BE2C (cell line): ENCODE measurements at regions not wholly inside any gene's neighbourhood (a gene's known extent, or its start where the extent isn't known, plus 50 kb on each side); places are given as distances from the start of the nearest gene placed in this dataset.
"Not testable (repeated sequence)": the region's sequence is repeated elsewhere in the genome, so short reads cannot be mapped to it uniquely, and the experiment has no call there.

Source experiments
- DNase-seq: peaks from one replicate; pipeline ENCODE4 v3.0.0-alpha.2; 2020
- H3K27me3 ChIP-seq: fragments of 250-450 bp; sonication (Bioruptor Pico); 2 replicates; pipeline ENCODE4 v1.5.1; 2020; ENCODE audit warnings: mild to moderate bottlenecking
- H3K36me3 ChIP-seq: fragments of 250-450 bp; sonication (Bioruptor Pico); 2 replicates; pipeline ENCODE4 v1.5.1; 2020; ENCODE audit warnings: mild to moderate bottlenecking
- H3K4me1 ChIP-seq: fragments of 250-450 bp; sonication (Bioruptor Pico); 2 replicates; pipeline ENCODE4 v1.5.1; 2020
- H3K4me3 ChIP-seq: 2 replicates; pipeline ENCODE4 v1.5.1; 2011; ENCODE audit warnings: low read depth, low read length
- H3K9me3 ChIP-seq: fragments of 250-450 bp; sonication (Bioruptor Pico); 2 replicates; pipeline ENCODE4 v1.5.1; 2020
- TF ChIP-seq, protein P1 (sequence below): IDR thresholded peaks from 2 replicates; pipeline ENCODE4 v1.5.1; 2012; ENCODE audit warnings: mild to moderate bottlenecking, low read depth, low read length

- Histone ChIP-seq H3K9me3 (peaks cover 8% of the 10 kb centered on the region), H3K36me3 (no peaks in the 10 kb centered on the region), H3K4me1 (no peaks in the 10 kb centered on the region), H3K27me3 (no peaks in the 10 kb centered on the region), H3K4me3 (no peak overlapping the region)
- peak; percentile 47 for DNase-seq
- TF ChIP-seq, protein P1, sequence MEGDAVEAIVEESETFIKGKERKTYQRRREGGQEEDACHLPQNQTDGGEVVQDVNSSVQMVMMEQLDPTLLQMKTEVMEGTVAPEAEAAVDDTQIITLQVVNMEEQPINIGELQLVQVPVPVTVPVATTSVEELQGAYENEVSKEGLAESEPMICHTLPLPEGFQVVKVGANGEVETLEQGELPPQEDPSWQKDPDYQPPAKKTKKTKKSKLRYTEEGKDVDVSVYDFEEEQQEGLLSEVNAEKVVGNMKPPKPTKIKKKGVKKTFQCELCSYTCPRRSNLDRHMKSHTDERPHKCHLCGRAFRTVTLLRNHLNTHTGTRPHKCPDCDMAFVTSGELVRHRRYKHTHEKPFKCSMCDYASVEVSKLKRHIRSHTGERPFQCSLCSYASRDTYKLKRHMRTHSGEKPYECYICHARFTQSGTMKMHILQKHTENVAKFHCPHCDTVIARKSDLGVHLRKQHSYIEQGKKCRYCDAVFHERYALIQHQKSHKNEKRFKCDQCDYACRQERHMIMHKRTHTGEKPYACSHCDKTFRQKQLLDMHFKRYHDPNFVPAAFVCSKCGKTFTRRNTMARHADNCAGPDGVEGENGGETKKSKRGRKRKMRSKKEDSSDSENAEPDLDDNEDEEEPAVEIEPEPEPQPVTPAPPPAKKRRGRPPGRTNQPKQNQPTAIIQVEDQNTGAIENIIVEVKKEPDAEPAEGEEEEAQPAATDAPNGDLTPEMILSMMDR, result no peak
Measured at GRCh38 chr15:20341901-20342600, 199.5 kb downstream of the GOLGA6L6 start.

GRCh38 chr15:20340931-20341661 is 200.5 kb downstream of the GOLGA6L6 start:
- DNase-seq, result peak; percentile 49
- Histone ChIP-seq H3K9me3 (peaks cover 5% of the 10 kb centered on the region), H3K36me3 (no peaks in the 10 kb centered on the region), H3K27me3 (no peaks in the 10 kb centered on the region), H3K4me1 (no peaks in the 10 kb centered on the region), H3K4me3 (no peak overlapping the region)
- TF ChIP-seq, protein P1, result no peak

DNA sequence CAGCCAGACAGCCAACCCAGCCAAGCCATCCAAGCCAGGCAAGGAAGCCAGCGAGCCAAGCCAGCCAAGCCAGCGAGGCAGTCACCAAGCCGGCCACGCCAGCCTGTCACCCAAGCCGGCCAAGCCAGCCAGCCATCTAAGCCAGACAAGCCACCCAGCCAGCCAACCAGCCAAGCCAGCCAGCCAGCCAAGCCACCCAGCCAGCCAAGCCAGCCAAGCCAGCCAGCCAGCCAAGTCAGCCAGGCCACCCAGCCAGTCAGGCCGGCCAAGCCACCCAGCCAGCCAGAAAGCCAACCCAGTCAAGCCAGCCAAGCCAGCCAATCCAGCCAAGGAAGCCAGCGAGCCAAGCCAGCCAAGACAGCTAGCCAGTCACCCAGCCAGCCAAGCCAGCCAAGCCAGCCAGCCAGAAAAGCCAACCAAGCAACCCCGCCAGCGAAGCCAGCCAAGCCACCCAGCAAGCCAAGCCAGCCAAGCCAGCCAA is 201.2 kb downstream of the GOLGA6L6 start:
- Histone ChIP-seq H3K4me3 (no peak overlapping the region), H3K27me3 (no peaks in the 10 kb centered on the region), H3K4me1 (no peaks in the 10 kb centered on the region), H3K36me3 (no peaks in the 10 kb centered on the region), H3K9me3 (peaks cover 5% of the 10 kb centered on the region)
- peak; percentile 49 for DNase-seq
- TF ChIP-seq, protein P1, result no peak

DNA sequence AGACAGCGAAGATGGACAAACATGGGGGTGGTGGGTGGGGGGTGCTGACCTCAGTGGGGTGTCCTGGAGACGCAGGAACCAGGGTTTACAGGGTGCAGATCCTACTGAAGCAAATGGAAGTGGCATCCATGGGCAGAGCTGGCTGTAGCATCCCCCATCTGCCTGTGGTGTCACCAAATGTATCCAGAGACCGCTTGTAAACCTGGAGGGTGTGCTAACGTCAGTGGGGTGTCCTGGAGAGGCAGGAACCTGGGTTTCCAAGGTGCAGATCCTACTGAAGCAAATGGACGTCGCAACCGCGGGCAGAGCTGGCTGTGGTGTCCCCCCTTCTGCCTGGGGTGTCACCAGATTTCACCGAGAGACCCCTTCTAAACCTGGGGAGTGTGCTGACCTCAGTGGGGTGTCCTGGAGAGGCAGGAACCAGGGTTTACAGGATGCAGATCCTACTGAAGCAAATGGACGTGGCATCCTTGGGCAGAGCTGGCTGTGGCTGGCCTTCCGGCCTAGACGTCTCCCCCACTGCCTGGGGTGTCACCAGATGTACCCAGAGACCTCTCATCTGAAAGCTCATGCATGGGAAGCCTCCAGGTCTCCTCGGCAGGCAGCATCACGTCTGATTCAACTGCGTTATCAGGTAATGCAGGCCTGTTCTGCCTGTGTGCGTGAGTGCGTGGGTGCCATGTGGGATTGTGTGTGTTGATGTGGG is 202.4 kb downstream of the GOLGA6L6 start:
- H3K4me1 ChIP-seq, H3K4me3 ChIP-seq, H3K36me3 ChIP-seq, DNase-seq, H3K27me3 ChIP-seq, H3K9me3 ChIP-seq: not testable (repeated sequence)

DNA sequence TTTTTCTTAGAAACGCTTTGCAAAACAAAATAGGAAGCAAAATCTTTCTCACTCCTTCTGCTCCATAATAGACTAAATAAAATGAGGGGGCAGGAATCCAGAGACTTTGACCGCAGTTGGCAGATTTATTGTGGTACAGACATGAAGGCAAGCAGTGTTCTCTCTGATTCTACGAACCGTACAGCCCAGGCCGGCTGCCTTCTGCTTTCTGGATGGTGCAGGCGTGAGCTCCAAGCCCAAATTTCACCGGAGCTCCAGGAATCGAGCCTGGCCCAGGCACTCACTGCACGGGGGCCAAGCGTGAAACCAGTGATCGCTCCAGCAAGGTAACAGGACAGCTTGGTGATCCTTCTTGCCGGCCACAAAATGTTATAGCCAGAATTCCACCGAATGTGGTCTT is 202.9 kb downstream of the GOLGA6L6 start:
- H3K9me3 ChIP-seq, H3K4me1 ChIP-seq, DNase-seq, H3K4me3 ChIP-seq, H3K36me3 ChIP-seq, H3K27me3 ChIP-seq: not testable (repeated sequence)

GRCh38 chr15:20337238-20337637 is 204.4 kb downstream of the GOLGA6L6 start:
- not testable (repeated sequence) for H3K36me3 ChIP-seq, H3K9me3 ChIP-seq, H3K4me1 ChIP-seq, H3K27me3 ChIP-seq, H3K4me3 ChIP-seq, DNase-seq

DNA sequence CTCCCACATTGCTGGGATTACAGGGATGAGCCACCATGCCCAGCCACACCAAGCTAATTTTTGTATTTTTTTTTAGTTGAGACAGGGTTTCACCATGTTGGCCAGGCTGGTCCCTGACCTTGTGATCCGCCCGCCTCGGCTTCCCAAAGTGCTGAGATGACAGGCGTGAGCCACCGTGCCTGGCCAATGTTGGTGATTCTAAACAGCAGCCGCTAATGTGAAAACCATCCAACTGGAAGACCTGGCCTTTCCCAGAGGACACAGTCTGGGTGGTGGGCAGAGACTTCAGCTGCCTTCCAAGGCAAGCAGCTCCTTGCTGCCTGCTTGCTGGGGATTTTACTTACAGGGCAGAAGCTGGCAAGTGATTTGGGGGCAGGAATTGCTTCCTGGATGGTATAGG is 207.1 kb downstream of the GOLGA6L6 start:
- not testable (repeated sequence) for DNase-seq, H3K4me1 ChIP-seq, H3K36me3 ChIP-seq, H3K4me3 ChIP-seq, H3K27me3 ChIP-seq, H3K9me3 ChIP-seq

DNA sequence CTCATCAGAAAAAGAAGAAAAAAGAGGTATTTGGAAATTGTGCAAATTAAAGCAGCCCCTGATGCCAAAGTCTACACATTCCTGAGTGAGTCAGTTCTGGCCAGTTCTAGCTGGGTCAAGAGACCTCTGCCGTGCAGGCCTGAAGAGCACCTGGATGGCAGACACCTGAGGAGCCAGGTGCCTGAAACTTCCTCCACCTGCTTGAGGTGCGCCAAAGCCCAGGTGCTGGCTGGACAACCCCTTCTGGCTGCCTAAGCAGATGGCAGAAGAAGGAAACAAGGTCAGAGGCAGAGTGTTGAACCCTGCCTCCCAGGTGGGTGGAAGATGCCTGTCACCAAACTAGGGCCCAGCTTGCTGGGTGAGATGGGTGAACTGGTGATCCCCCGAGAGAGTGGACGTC is 215.8 kb downstream of the GOLGA6L6 start:
- not testable (repeated sequence) for H3K36me3 ChIP-seq, H3K27me3 ChIP-seq, DNase-seq, H3K4me1 ChIP-seq, H3K9me3 ChIP-seq, H3K4me3 ChIP-seq

DNA sequence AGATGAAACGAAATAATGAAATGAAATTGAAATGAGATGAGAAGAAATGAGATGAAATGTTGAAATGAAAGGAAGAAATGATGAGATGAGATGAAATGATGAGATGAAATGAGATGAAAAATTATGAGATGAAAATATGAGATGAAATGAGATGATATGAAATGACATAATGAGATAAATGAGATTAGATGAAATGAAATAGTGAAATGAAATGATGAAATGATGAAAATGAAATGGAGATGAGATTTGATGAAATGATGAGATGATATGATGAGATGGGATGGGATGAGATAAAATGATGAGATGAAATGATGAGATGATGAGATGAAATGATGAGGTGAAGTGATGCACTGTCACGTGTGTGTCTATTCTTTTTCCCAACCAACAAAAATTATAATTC is 224.5 kb downstream of the GOLGA6L6 start:
- not testable (repeated sequence) for DNase-seq, H3K4me1 ChIP-seq, H3K9me3 ChIP-seq, H3K36me3 ChIP-seq, H3K4me3 ChIP-seq, H3K27me3 ChIP-seq

DNA sequence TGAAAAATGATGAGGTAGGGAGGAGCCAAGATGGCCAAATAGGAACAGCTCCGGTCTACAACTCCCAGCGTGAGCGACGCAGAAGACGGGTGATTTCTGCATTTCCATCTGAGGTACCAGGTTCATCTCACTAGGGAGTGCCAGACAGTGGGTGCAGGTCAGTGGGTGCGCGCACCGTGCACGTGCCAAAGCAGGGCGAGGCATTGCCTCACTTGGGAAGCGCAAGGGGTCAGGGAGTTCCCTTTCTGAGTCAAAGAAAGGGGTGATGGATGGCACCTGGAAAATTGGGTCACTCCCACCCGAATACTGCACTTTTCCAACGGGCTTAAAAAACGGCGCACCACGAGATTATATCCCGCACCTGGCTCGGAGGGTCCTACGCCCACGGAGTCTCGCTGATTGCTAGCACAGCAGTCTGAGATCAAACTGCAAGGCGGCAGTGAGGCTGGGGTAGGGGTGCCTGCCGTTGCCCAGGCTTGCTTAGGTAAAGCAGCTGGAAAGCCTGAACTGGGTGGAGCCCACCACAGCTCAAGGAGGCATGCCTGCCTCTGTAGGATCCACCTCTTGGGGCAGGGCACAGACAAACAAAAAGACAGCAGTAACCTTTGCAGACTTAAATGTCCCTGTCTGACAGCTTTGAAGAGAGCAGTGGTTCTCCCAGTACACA is 230.5 kb downstream of the GOLGA6L6 start:
- H3K36me3 ChIP-seq, H3K9me3 ChIP-seq, H3K27me3 ChIP-seq, H3K4me3 ChIP-seq, H3K4me1 ChIP-seq, DNase-seq: not testable (repeated sequence)
